Erythroblast (primary cell): ENCODE measurements at regions not wholly inside any gene's neighbourhood (a gene's known extent, or its start where the extent isn't known, plus 50 kb on each side); places are given as distances from the start of the nearest gene placed in this dataset.
"Not testable (repeated sequence)": the region's sequence is repeated elsewhere in the genome, so short reads cannot be mapped to it uniquely, and the experiment has no call there.

Experiments used
- DNase-seq, 2 experiments: peaks; one replicate each; lab custom pipeline; 2025; lab: John Stamatoyannopoulos, UW
- GATA1 ChIP-seq: IDR thresholded peaks from 2 replicates; pipeline ENCODE4 v1.6.1; 2011; ENCODE audit warnings: low read depth, mild to moderate bottlenecking, control low read depth, low read length, moderate library complexity
- POLR2A ChIP-seq: IDR thresholded peaks from 2 replicates; pipeline ENCODE4 v1.6.1; 2011; ENCODE audit warnings: mild to moderate bottlenecking, low read length

- DNase-seq: no peak
- TF ChIP-seq GATA1: no peak
- no peak for TF ChIP-seq POLR2A
These were observed 229.3 kb upstream of the EDNRB start for GRCh38 chr13:78147905-78148304.

DNA sequence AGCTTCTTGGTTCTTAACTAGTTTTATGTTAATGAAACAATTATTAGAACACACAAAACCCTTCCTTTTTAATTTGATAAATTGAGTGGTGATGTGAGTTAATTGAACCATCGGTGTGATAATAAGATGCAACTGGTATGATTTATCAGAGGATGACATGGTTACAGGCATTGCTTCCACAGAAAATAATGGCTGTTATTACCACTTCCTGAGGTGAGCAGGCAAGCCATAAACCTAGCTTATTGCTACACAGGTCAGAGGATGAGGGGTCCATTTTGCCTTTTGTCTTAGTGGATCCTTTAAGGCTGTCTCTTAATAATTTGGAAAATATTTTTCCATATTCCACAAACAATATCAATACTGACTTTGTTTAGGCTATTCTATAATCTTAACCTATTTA lies 226.6 kb upstream of the EDNRB start:
- DNase-seq: no peak
- TF ChIP-seq POLR2A: no peak
- no peak for TF ChIP-seq GATA1

GRCh38 chr13:78139765-78140164 lies 221.1 kb upstream of the EDNRB start:
- DNase-seq: no peak
- TF ChIP-seq GATA1: no peak
- no peak for TF ChIP-seq POLR2A

DNA sequence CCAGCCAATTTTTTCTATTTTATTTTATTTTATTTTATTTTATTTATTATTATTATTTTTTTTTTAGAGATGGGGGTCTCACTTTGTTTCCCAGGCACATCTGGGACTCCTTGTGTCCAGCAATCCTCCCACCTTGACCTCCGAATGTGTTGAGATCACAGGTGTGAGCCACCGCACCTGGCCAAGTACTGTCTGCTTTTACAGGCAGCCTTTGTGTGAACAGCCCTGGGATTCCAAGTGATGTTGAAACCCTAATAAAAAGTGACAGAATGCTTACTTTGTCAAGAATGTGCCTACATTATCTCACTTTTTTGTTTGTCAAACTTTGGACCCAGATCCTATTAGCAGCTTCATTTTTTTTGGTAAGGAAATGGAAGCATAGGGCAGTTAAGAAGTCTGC lies 220.1 kb upstream of the EDNRB start:
- TF ChIP-seq GATA1 (no peak), POLR2A (no peak)
- no peak for DNase-seq

DNA sequence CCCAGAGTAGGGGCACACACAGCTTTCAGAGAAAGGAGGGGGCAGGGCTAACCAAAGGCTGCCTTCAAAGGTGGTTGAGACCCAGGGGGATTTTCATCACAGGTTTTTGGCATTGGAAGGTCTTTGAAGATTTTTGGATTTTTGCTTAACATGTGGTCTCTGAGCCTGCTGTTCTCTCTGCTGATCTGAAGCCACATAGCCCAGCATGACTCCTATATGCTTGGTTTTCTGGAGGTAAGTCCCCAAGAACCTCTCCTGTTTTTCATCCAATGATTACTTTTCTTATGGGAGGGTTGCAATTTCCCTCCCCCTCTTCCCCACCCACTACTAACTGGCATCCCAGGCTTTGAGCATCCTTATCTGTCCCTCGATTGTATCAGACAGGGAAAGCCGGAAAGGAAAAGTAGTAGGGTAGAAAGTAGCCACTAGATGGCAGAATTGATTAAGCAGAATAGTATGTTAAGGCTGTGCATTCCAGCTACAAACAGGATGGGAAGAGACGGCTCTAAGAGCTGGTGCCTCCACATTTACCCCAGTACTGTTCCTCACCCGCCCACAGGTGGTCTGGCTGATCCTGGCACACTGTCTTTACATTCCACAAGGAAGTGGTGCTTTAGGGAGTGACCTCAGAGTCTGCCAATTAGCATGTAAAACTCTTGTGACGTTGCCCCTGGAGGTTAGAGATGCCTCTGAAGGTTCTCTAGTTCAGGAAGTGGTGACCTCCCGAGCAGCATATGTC lies 218.9 kb upstream of the EDNRB start:
- TF ChIP-seq GATA1: no peak
- TF ChIP-seq POLR2A: no peak
- DNase-seq: peak; percentile 28 to 57

DNA sequence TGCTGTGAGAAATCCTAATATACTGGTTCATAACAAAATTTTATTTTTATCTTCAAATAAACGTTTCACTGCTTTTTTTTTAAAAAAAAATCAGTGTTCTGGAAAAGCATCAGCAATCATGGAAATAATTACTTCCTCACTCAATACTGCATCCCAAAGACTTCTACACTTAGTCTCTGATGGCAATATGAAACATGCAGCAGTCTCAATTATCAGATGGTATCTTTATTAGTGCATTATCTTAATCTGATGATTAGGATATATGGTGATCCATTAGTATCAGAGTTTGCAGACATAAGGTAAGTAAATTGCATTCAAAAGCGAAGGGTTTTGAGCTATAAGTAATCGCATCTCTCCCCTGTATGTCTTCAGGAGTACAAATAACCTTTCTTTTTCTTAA lies 218.3 kb upstream of the EDNRB start:
- no peak for TF ChIP-seq POLR2A
- no peak for TF ChIP-seq GATA1
- no peak for DNase-seq

- TF ChIP-seq POLR2A (no peak), GATA1 (no peak)
- no peak for DNase-seq
These were observed 214.9 kb upstream of the EDNRB start for GRCh38 chr13:78133511-78133910.

DNA sequence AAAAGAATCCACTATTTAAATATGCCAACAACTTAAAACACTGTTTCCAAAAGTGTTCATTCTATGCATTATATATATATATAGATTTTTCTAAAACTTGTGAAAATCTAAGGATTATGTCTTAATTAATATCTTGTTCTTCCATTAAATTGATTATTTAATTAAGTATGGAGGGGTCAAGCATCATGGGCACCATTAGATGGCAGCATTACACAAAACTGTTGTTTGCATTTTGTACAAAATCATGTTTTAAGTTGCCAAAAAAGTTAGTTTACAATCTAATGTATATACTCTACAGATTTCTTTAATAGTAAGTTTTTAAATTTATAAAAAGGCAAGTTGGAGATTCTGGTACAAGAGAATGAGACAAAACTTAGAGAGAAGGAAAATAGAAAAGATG lies 213.2 kb upstream of the EDNRB start:
- TF ChIP-seq GATA1: no peak
- TF ChIP-seq POLR2A: no peak
- no peak for DNase-seq

GRCh38 chr13:78131346-78131745 lies 212.7 kb upstream of the EDNRB start:
- TF ChIP-seq GATA1 (no peak), POLR2A (no peak)
- DNase-seq: no peak

GRCh38 chr13:78129823-78130222 lies 211.2 kb upstream of the EDNRB start:
- no peak for DNase-seq
- no peak for TF ChIP-seq GATA1
- TF ChIP-seq POLR2A: no peak

GRCh38 chr13:78129359-78129758 lies 210.7 kb upstream of the EDNRB start:
- no peak for DNase-seq

DNA sequence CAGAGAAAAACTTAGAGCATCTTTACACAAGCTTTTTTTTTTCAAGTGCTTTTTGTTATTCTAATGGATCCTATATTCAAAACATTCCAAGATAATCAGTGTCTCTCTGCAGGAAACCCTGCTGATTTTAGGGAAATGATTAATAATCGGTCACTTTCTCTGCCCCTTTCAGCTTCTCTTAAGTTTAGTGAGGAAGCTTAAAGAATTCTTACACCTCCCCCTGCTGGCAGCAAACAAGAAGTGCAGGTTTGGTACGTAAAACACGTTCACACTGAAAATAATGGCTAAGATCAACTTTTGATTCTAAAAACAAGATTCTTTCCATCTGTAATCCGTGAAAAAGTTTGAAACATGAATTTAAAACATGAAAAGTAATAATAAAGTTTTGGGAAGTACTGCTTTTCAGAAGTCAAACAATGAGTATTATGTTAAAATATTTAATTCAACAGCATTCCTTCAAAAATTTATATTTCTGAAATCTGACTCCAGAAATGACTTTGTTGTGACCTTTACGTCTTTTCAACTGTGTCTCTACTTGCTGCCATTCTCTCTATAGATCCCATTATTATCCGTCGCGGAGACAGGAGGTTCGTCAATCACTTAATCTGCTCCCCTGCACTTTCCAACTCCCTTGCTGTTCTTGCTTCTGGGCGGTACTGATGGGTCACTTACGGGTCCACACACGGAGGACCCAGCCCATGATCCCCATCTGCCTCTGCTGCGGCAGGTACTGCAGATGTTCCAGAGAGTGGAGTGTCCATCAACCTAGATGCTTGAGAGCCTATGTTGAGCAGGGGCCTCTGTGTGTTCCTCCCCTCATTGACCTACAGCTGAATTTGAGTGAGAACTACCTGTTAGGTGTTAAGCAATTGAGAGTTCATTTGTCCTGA lies 203.1 kb upstream of the EDNRB start:
- peak; percentile 61 to 78 for DNase-seq
- TF ChIP-seq POLR2A (no peak), GATA1 (no peak)

More at GRCh38 chr13:78129359-78129758, 210.7 kb upstream of the EDNRB start:
- TF ChIP-seq GATA1 (no peak), POLR2A (no peak)

GRCh38 chr13:78121001-78121400 lies 202.4 kb upstream of the EDNRB start:
- no peak for TF ChIP-seq GATA1

GRCh38 chr13:78120144-78120543 lies 201.5 kb upstream of the EDNRB start:
- not testable (repeated sequence) for DNase-seq

More at GRCh38 chr13:78121001-78121400, 202.4 kb upstream of the EDNRB start:
- no peak for DNase-seq

- not testable (repeated sequence) for DNase-seq
These were observed 198.4 kb upstream of the EDNRB start for GRCh38 chr13:78117070-78117469.
